RCC 7860 (cell line): ENCODE measurements at regions not wholly inside any gene's neighbourhood (a gene's known extent, or its start where the extent isn't known, plus 50 kb on each side); places are given as distances from the start of the nearest gene placed in this dataset.

Source experiments
- DNase-seq: peaks from one replicate; pipeline ENCODE4 v3.0.0-alpha.2; 2015; ENCODE audit warnings: low spot score
- FAIRE-seq: peaks from 2 replicates; lab custom pipeline; 2012; peaks lifted over from hg19 to GRCh38; lab: Jason Lieb, UNC

GRCh38 chr2:16134436-16135165 lies 194.3 kb downstream of the MYCN start:
- FAIRE-seq (no peak), DNase-seq (no peak)

DNA sequence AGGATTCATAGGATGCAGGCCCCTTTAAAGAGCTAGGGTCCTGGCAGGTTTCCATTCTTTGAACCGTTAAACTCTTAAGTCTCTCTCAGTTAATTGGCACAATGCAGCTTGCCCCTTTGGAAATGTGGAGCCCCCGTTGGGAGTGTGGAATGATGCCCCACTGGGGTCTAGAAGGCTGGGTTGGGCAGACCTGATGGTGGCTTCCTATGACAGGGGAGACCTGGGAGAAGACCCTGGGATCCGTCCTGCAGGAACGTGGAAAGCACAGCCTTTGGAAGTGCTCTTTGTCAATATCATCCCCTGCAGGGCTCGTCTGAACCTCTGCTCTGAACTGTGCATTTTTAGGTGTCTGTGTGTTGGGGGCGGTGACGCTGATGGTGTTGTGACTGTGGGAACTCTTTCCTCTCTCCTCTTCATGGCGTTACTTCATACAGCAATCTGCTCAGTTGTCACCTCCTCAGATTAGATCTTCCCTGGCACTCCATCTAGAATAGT lies 190.6 kb downstream of the MYCN start:
- no peak for DNase-seq
- FAIRE-seq = no peak

DNA sequence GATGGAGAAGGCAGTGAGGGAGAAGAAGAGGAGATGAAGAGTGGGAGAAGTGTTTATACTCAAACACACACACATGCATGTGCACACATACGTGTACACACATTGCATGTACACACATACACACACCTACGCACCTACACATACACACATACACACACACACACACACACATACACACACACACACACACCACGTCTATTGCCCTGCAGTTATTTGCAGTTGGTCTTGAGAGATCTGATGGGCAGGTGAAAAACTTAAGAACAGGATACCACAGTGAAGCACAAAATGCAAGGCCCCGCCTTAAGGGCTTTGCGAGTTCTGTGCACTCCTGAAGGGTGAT lies 190.2 kb downstream of the MYCN start:
- FAIRE-seq = no peak
- DNase-seq = no peak

- DNase-seq = no peak
- no peak for FAIRE-seq
These were observed 189.6 kb downstream of the MYCN start for GRCh38 chr2:16129716-16130540.

DNA sequence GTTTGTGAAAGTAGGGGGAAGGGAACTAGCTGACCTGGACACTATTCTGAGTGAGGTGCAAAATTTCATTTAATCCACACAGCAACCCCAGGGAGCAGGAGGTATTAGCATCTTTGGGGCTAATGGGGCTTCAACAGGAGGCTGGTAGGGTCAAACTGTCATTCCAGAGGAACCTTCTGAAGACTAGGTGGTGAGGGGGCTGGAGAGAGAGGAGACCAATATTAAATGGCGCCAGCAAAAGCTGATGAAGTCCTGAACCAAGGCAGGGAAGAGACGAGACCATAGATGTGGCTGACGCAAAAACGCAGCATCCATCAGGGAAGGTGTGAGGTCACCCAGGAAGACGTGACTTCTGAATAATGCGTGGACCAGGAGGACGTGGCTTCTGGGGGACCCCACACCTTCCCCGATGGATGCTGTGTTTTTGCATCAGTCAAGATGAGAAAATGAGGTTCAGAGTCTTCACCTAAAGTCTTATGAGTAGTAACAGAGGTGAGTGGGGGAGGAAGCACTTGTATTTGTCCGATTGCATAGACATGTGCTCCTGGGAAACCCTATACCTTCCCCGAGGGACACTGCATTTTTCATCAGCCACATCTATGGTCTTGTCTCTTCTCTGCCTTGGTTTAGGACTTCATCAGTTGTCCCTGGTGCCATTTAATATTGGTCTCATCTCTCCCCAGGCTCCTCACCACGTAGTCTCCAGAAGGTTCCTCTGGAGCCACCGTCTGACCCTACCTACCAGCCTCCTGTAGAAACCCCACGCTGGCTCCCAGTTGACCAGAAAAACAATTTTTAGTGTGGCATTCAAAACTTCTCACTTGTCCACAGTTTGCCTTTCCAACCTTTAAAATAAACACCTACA lies 188.6 kb downstream of the MYCN start:
- no peak for FAIRE-seq
- no peak for DNase-seq

- FAIRE-seq = no peak
- no peak for DNase-seq
These were observed 187.6 kb downstream of the MYCN start for GRCh38 chr2:16127958-16128357.

- FAIRE-seq (no peak), DNase-seq (no peak)
These were observed 187.1 kb downstream of the MYCN start for GRCh38 chr2:16127276-16127940.

GRCh38 chr2:16126517-16127275 lies 186.3 kb downstream of the MYCN start:
- no peak for DNase-seq
- no peak for FAIRE-seq

DNA sequence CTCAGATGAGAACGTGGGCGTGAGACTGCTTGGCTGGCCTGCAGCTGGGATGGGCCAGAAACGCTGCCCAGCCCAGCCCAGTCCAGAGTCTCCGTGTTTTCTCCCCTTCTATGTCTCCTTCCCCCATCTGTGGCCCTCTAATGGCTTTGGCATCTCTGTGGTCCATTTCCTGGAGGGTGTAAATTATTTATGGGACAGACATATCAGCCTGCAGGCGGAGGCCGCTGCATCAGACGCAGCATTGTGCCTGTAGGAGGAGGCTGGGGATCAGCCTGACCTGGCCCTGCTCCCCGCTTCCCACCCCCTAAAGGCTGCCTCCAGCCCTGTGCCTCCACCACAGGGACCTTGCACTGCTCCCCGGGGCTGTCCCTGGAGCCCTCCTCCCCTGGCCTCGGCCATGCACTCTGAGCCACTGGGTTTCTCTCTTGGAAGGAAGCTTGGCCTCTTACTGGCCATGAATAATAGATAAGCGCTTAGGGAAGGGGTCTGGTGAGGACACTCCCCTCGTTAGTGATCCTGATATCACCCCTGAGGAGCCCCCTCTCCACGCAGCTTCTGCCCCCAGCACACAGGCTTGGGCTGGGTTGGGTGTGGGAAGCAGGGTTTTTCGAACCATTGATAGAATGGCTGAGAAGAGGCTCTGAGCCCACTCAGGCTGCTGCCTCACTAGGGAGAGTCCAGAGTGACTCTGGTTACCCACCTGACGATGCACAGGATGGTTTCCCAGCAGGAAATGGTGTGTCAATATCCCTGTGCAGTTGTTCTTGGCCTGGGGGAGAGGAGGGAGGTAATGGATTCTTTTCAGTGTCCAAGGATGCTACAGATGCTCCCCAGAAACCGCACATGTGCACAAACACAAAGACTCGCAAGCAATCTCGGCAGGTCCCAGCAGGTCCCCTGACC lies 185.5 kb downstream of the MYCN start:
- DNase-seq (no peak), FAIRE-seq (no peak)

GRCh38 chr2:16124881-16125613 lies 184.7 kb downstream of the MYCN start:
- no peak for FAIRE-seq

DNA sequence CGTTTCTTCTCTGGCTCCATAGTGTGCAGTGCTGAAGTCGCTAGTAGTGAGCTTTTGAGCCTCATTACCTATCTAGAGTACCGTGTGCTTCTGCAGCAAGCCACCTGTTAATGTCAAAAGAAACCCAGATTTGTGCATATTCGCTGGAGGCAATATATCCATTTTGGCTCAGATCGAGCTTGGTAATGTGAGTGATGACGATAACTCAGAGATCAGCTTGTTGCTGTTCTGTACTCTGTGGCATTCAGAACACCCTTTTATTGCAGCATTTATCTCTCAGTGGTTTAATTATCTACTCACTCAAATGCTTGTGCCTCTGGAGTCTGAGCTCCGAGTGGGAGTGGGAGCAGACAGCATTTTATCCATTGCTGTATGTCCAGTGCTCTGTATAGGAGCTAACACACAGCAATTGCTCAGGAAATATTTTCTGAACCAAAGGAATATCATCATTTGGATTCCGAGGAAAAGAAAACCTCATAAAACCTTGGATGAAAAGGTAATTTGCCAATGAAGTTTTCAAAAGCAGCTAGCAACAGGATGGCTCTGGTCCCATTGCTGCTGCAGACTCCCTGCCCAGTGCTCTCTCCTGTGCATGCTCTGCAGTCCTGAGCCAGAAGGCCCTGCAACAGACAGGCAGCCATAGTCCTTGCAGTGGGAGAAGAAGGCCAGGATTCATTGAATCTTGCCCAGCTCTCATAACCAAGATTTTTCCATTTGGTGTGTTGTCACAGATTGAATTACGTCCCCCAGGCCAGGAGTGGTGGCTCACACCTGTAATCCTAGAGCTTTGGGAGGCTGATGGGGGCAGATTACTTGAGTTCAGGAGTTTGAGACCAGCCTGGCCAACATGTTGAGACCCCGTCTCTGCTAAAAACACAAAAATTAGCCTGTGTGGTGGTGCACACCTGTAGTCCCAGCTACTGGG lies 183.8 kb downstream of the MYCN start:
- FAIRE-seq = no peak
- no peak for DNase-seq

More at GRCh38 chr2:16124881-16125613, 184.7 kb downstream of the MYCN start:
- DNase-seq = no peak

DNA sequence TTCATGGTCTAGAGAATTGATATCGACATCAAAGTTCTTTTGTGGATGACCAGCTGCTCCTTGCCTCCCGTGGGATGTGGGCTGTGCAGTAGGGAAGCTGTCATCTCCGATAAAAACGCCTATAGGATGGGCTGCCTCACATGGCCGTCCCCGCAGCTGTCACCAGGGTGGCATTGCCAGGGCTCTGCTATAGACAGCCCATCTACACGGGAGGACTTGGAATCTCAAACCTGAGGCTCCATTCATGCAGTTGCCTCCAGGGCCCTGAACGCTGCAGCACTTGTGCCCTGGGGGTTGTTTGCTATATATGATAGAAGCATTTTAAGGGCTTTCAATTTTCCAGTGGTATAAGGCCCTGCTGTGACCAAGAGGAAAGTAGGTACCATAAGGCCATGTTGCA lies 183.1 kb downstream of the MYCN start:
- FAIRE-seq (no peak), DNase-seq (no peak)

- DNase-seq (no peak), FAIRE-seq (no peak)
These were observed 182.2 kb downstream of the MYCN start for GRCh38 chr2:16122556-16122955.

DNA sequence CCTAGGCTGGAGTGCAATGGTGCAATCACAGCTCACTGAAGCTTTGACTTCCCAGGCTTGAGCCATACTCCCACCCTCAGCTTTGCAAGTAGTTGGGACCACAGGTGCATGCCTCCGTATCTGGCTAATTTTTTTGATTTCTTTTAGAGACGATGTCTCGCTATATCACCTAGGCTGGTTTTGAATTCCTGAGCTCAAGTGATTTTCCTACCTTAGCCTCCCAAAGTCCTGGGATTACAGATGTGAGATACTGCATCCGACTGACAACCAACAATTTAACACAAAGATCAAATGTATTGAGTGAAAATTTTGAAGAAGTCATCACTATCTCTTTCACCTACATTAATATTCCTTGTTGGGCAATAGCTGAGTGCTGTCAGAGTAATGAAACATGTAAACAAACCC lies 181.6 kb downstream of the MYCN start:
- FAIRE-seq (no peak), DNase-seq (no peak)

- FAIRE-seq = no peak
- DNase-seq = no peak
These were observed 181.1 kb downstream of the MYCN start for GRCh38 chr2:16121231-16121985.

GRCh38 chr2:16120591-16121180 lies 180.3 kb downstream of the MYCN start:
- FAIRE-seq (no peak), DNase-seq (no peak)
